Epithelial cell of proximal tubule (primary cell): ENCODE measurements at regions not wholly inside any gene's neighbourhood (a gene's known extent, or its start where the extent isn't known, plus 50 kb on each side); places are given as distances from the start of the nearest gene placed in this dataset.

Experiments
- DNase-seq: peaks from one replicate; pipeline ENCODE4 v3.0.0-alpha.2; 2011; ENCODE audit warnings: low read depth
- H3K4me3 ChIP-seq: 2 replicates; pipeline ENCODE4 v1.5.1; 2011; ENCODE audit warnings: low read depth, mild to moderate bottlenecking, low read length
- TF ChIP-seq, protein P1 (sequence below): conservative IDR thresholded peaks from 2 replicates; pipeline ENCODE4 v1.5.1; 2012; ENCODE audit warnings: low read depth, mild to moderate bottlenecking, low read length

DNA sequence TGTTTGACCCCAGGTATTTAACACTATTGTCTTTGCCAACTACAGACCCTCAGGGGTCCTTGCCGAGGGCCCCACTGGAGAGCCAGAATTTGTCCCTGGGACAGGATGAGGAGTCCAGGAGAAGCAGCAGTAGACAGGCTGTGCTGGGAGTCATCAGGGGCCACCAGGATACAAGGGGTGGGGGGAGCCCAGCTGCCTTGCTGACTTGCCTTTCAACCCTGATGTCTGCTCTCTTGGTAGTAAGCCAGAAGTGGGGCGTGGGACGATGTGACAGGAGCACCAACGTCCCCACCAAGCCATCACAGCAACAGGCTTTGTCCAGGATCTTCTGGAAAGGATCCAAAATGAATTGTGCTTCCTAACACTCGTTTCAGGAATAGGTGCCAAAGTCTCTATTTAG lies 62.4 kb upstream of the CDCA7L start:
- no peak for DNase-seq
- H3K4me3 ChIP-seq: no peak overlapping the region
- TF ChIP-seq, protein P1, sequence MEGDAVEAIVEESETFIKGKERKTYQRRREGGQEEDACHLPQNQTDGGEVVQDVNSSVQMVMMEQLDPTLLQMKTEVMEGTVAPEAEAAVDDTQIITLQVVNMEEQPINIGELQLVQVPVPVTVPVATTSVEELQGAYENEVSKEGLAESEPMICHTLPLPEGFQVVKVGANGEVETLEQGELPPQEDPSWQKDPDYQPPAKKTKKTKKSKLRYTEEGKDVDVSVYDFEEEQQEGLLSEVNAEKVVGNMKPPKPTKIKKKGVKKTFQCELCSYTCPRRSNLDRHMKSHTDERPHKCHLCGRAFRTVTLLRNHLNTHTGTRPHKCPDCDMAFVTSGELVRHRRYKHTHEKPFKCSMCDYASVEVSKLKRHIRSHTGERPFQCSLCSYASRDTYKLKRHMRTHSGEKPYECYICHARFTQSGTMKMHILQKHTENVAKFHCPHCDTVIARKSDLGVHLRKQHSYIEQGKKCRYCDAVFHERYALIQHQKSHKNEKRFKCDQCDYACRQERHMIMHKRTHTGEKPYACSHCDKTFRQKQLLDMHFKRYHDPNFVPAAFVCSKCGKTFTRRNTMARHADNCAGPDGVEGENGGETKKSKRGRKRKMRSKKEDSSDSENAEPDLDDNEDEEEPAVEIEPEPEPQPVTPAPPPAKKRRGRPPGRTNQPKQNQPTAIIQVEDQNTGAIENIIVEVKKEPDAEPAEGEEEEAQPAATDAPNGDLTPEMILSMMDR: no peak

DNA sequence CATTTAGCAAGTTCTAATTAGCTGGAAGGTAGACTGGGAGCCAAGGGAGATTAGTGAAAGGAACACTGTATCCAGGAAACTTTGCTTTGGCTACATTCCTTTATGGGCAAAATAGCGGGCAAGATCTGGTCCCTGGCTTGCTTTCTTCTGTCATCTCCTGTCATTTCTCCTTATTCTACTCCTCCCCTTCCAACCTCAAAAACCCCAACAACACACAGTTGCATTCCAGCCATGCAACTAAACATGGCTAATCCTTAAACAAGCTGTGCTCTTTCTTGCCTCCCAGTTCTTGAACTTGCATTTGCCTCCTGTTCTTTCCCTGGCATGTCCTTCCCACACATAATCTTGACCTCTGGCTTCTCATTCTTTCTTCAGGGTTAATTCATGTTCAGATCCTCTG lies 59.5 kb upstream of the CDCA7L start:
- H3K4me3 ChIP-seq: no peak overlapping the region
- TF ChIP-seq, protein P1: no peak
- DNase-seq: no peak

DNA sequence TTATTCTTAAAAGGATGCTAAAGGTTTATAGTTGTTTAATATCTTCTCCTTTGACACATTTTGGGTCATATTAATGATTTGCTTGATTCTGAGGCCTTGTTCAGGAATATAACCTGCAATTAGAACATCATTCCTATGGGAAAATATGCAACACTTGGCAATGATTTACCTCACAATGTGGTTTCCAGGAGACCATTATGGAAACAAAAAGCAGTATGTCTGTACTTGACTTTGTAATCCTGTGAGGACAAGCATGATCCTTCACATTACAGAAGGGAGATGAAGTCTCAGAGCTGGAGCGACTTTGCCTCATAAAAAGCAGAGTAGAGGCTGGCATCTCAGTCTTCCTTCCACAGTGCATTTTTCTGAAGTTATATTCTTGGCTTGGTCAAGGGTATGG lies 57.0 kb upstream of the CDCA7L start:
- no peak for DNase-seq
- TF ChIP-seq, protein P1: no peak
- H3K4me3 ChIP-seq: no peak overlapping the region

DNA sequence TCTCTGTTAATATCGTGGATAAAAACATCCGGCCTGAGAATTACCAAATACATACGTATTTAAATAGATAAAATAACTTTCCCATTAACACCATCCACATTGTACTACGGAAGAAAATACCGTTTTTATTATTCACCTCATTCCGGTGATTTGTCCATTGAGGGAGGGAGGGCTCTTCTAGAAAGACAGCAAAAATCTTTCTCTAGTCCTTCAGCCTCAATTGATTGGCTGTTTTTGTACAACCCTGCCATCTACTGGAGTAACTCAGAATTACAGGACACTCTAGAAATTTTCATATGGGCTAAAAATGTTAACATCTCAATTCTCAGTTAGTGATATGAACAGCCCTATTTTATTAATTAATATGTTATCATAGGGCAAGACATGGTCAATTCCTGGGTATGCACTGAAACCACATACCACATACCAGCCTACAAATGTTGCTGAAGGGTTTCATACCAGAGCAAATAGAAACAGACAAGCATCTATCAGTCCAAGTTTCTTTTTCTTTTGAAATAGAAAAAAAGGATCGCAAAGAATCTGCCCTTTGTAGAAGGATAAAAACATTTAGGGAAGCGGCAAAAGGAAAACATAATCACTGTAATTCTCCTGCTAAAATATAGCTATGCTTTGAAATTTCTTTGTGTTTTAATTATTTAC lies 55.8 kb upstream of the CDCA7L start:
- no peak overlapping the region for H3K4me3 ChIP-seq
- TF ChIP-seq, protein P1: peak; percentile 81
- peak; percentile 35 for DNase-seq

DNA sequence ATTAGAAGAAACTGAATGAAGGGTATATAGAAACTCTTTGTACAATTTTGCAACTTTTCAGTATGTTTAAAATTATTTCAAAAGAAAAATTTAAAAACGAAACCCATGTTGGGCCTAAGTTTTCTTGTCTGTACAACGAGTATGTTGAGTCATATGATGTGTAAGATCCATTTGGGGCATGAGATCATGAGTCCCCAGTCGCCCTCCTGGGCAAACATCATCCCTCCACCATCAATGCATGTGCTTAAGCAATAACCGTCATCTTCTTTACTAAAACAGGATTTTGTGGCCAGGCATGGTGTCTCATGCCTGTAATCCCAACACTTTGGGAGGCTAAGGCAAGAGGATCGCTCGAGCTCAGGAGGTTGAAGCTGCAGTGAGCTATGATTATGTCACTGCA lies 54.2 kb upstream of the CDCA7L start:
- TF ChIP-seq, protein P1: no peak
- no peak overlapping the region for H3K4me3 ChIP-seq
- DNase-seq: no peak

DNA sequence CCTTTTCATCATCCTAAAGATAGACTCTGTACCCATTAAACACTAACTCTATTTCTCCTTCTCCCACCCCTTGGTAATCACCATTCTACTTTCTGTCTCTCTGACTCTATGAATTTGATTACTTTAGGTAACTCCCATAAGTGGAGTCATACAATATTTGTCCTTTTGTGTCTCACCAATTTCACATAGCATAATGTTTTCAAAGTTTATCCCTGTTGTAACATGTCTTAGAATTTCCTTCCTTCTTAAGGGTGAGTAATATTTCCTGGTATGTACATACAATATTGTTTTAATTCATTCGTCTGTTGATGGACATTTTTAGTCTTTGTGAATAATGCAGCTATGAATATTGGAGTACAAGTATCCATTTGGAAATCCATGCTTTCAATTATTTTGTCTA lies 50.9 kb upstream of the CDCA7L start:
- TF ChIP-seq, protein P1: no peak
- H3K4me3 ChIP-seq: no peak overlapping the region
- no peak for DNase-seq
